HCT116 (cell line): ENCODE measurements at regions not wholly inside any gene's neighbourhood (a gene's known extent, or its start where the extent isn't known, plus 50 kb on each side); places are given as distances from the start of the nearest gene placed in this dataset.

ENCODE experiments used
- ATAC-seq: fragments of 200-7000 bp; cut with Tn5 transposase; 2 replicates; pipeline ENCODE4 v1.9.1; 2020; ENCODE audit warnings: mild to moderate bottlenecking, moderate library complexity
- BruUV-seq: library from RNA; stranded (reverse); fragments of 400-500 nt; replicated peaks from 2 replicates; lab custom pipeline; 2021; lab: Mats Ljungman, UMichigan
- CTCF ChIA-PET: fragments of 300-600 bp; sonication (Branson Sonifier 250); formaldehyde crosslinking; loops from one replicate; lab custom pipeline; 2021; ENCODE audit warnings: antibody characterized with exemption; lab: Charles Lee
- POLR2A ChIA-PET: fragments of 300-600, 350-600 bp; sonication (Branson Sonifier 250); formaldehyde crosslinking; loops from one replicate; lab custom pipeline; 2021; ENCODE audit warnings: antibody characterized with exemption; lab: Charles Lee
- RAD21 ChIA-PET, 2 experiments: fragments of 300-600 bp; sonication (Branson Sonifier 250); formaldehyde crosslinking; loops; one replicate each; lab custom pipeline; 2023; ENCODE audit warnings: low total read pairs in 2 of 2; ENCODE audit not compliant: uncharacterized antibody in 2 of 2, unreplicated experiment in 2 of 2, low non-redundant PET in 1 of 2; lab: Charles Lee
- DNase-seq: peaks from one replicate; pipeline ENCODE4 v3.0.0-alpha.2; 2010; ENCODE audit warnings: low read depth, low spot score
- H2AFZ ChIP-seq: fragments of 200-600 bp; shearing (Covaris generic), sonication (generic); 2 replicates; pipeline ENCODE4 v1.6.1; 2017; ENCODE audit warnings: low read depth, mixed run types, mixed read lengths, antibody characterized with exemption, low read length; ENCODE audit not compliant: poor library complexity, severe bottlenecking
- H3K27ac ChIP-seq: 2 replicates; pipeline ENCODE4 v1.5.1; 2012; ENCODE audit warnings: low read depth, low read length
- H3K27me3 ChIP-seq: fragments of 200-600 bp; sonication (generic); 2 replicates; pipeline ENCODE4 v1.6.1; 2016; ENCODE audit warnings: mixed run types, low read length, mixed read lengths; ENCODE audit not compliant: insufficient read depth
- H3K36me3 ChIP-seq, 2 experiments: fragments of 200-500 bp in 1 of 2; fragments of 200-600 bp in 1 of 2; sonication (Bioruptor generic) in 1 of 2; sonication (generic) in 1 of 2; 2 replicates each; pipeline versions ENCODE4 v1.5.1 to v1.6.1; 2014 to 2016; ENCODE audit warnings: low read length in 2 of 2, inconsistent platforms in 1 of 2, mixed read lengths in 1 of 2, mixed run types in 1 of 2; ENCODE audit not compliant: insufficient read depth in 2 of 2, control insufficient read depth in 1 of 2
- H3K4me1 ChIP-seq, 2 experiments: fragments of 200-600 bp in 1 of 2; sonication (generic) in 1 of 2; 2 replicates each; pipeline versions ENCODE4 v1.5.1 to v1.6.1; 2012 to 2017; ENCODE audit warnings: low read length in 2 of 2, inconsistent platforms in 1 of 2, mild to moderate bottlenecking in 1 of 2, mixed read lengths in 1 of 2, mixed run types in 1 of 2, moderate library complexity in 1 of 2; ENCODE audit not compliant: insufficient read depth in 2 of 2, control insufficient read depth in 1 of 2
- H3K4me2 ChIP-seq: fragments of 200-600 bp; sonication (generic); 2 replicates; pipeline ENCODE4 v1.6.1; 2017; ENCODE audit warnings: mixed run types, low read length, mixed read lengths
- H3K4me3 ChIP-seq, 2 experiments: fragments of 200-600 bp in 1 of 2; sonication (generic) in 1 of 2; replicated peaks in 1 of 2; 2 replicates each; pipeline ENCODE4 v1.5.1; 2011 to 2016; ENCODE audit warnings: low read length in 2 of 2, control low read depth in 1 of 2, low read depth in 1 of 2, mild to moderate bottlenecking in 1 of 2, mixed read lengths in 1 of 2, mixed run types in 1 of 2
- H3K79me2 ChIP-seq: fragments of 200-600 bp; sonication (generic); 2 replicates; pipeline ENCODE4 v1.6.1; 2017; ENCODE audit warnings: mild to moderate bottlenecking, mixed run types, low read length, moderate library complexity, mixed read lengths; ENCODE audit not compliant: insufficient read depth
- H3K9ac ChIP-seq: fragments of 200-600 bp; sonication (generic); 2 replicates; pipeline ENCODE4 v1.6.1; 2016; ENCODE audit warnings: low read length, mixed read lengths
- H3K9me2 ChIP-seq: fragments of 200-600 bp; sonication (generic), shearing (Covaris generic); 2 replicates; pipeline ENCODE4 v1.6.1; 2017; ENCODE audit warnings: mixed run types, mild to moderate bottlenecking, moderate library complexity; ENCODE audit not compliant: insufficient read depth
- H3K9me3 ChIP-seq, 2 experiments: fragments of 200-500 bp in 1 of 2; fragments of 200-600 bp in 1 of 2; sonication (Bioruptor generic) in 1 of 2; sonication (generic) in 1 of 2; 2 replicates each; pipeline ENCODE4 v1.6.1; 2014 to 2017; ENCODE audit warnings: low read length in 2 of 2, mixed read lengths in 2 of 2, inconsistent platforms in 1 of 2, low read depth in 1 of 2, mild to moderate bottlenecking in 1 of 2, mixed run types in 1 of 2, moderate library complexity in 1 of 2; ENCODE audit not compliant: control insufficient read depth in 1 of 2, insufficient read depth in 1 of 2
- H4K20me1 ChIP-seq: fragments of 200-600 bp; sonication (generic), shearing (Covaris generic); 2 replicates; pipeline ENCODE4 v1.6.1; 2017; ENCODE audit warnings: mixed run types, mild to moderate bottlenecking, moderate library complexity; ENCODE audit not compliant: insufficient read depth
- CBX3 ChIP-seq: IDR thresholded peaks from 2 replicates; pipeline ENCODE4 v1.6.1; 2012; ENCODE audit warnings: low read depth
- ELF1 ChIP-seq: IDR thresholded peaks from 2 replicates; pipeline ENCODE4 v1.6.1; 2012; ENCODE audit warnings: low read depth, borderline replicate concordance
- EZH2 ChIP-seq: fragments of 200-600 bp; sonication (generic); IDR thresholded peaks from 2 replicates; pipeline ENCODE4 v1.6.1; 2017; ENCODE audit warnings: antibody characterized with exemption, mixed run types
- EZH2phosphoT487 ChIP-seq: fragments of 200-600 bp; IDR thresholded peaks from 2 replicates; pipeline ENCODE4 v1.6.1; 2018; ENCODE audit warnings: antibody characterized with exemption, borderline replicate concordance
- FOSL1 ChIP-seq: IDR thresholded peaks from 2 replicates; pipeline ENCODE4 v1.6.1; 2012; ENCODE audit warnings: low read depth
- JUND ChIP-seq: IDR thresholded peaks from 2 replicates; pipeline ENCODE4 v1.6.1; 2012
- POLR2AphosphoS5 ChIP-seq: IDR thresholded peaks from 2 replicates; pipeline ENCODE4 v1.6.1; 2011; ENCODE audit warnings: mild to moderate bottlenecking, low read depth, low read length, moderate library complexity
- RAD21 ChIP-seq: IDR thresholded peaks from 2 replicates; pipeline ENCODE4 v1.6.1; 2012; ENCODE audit warnings: low read depth, mild to moderate bottlenecking
- SIN3A ChIP-seq: IDR thresholded peaks from 2 replicates; pipeline ENCODE4 v1.6.1; 2012; ENCODE audit warnings: low read depth
- SP1 ChIP-seq: IDR thresholded peaks from 2 replicates; pipeline ENCODE4 v1.6.1; 2012; ENCODE audit warnings: low read depth
- SRF ChIP-seq: IDR thresholded peaks from 2 replicates; pipeline ENCODE4 v1.6.1; 2012; ENCODE audit warnings: low read depth
- TCF7L2 ChIP-seq: IDR thresholded peaks from 2 replicates; pipeline ENCODE4 v1.7.0; 2011; ENCODE audit warnings: borderline replicate concordance, inconsistent platforms; ENCODE audit not compliant: insufficient read depth, insufficient read length; ENCODE audit errors: extremely low read depth
- YY1 ChIP-seq: IDR thresholded peaks from 2 replicates; pipeline ENCODE4 v1.6.1; 2011; ENCODE audit warnings: low read length, low read depth, moderate library complexity, mild to moderate bottlenecking; ENCODE audit not compliant: insufficient replicate concordance; ENCODE audit errors: extremely low read depth
- ZFX ChIP-seq: fragments of 450-650 bp; IDR thresholded peaks from 2 replicates; pipeline ENCODE4 v1.6.1; 2017
- ZNF274 ChIP-seq: fragments of 200-500 bp; sonication (Bioruptor generic); IDR thresholded peaks from 2 replicates; pipeline ENCODE4 v1.6.1; 2014; ENCODE audit warnings: mild to moderate bottlenecking, low read depth, low read length, inconsistent platforms
- intact Hi-C: fragments of 100-400 bp; cut with micrococcal nuclease; formaldehyde crosslinking; loops from 2 replicates; pipeline ENCODE4 v1.10.0; 2022
- TF ChIP-seq, protein P1 (sequence below): IDR thresholded peaks from 2 replicates; pipeline ENCODE4 v1.6.1; 2011; ENCODE audit warnings: mild to moderate bottlenecking, low read length, moderate library complexity; ENCODE audit not compliant: insufficient replicate concordance; ENCODE audit errors: extremely low read depth
- TF ChIP-seq, protein P2 (sequence below): IDR thresholded peaks from 2 replicates; pipeline ENCODE4 v1.6.1; 2012
- TF ChIP-seq, protein P3 (sequence below): IDR thresholded peaks from 2 replicates; pipeline ENCODE4 v1.6.1; 2012; ENCODE audit warnings: low read depth
- TF ChIP-seq, protein P4 (sequence below): IDR thresholded peaks from 2 replicates; pipeline ENCODE4 v1.6.1; 2012
- TF ChIP-seq, protein P5 (sequence below), 3 experiments: fragments of 200-600 bp in 1 of 3; sonication (generic) in 1 of 3; IDR thresholded peaks in 2 of 3; conservative IDR thresholded peaks in 1 of 3; 2 replicates each; pipeline ENCODE4 v1.5.1; 2012 to 2017; ENCODE audit warnings: low read depth in 2 of 3, low read length in 2 of 3, antibody characterized with exemption in 1 of 3, borderline replicate concordance in 1 of 3, control low read depth in 1 of 3, mild to moderate bottlenecking in 1 of 3, mixed read lengths in 1 of 3, mixed run types in 1 of 3, moderate library complexity in 1 of 3; ENCODE audit not compliant: insufficient read depth in 1 of 3

DNA sequence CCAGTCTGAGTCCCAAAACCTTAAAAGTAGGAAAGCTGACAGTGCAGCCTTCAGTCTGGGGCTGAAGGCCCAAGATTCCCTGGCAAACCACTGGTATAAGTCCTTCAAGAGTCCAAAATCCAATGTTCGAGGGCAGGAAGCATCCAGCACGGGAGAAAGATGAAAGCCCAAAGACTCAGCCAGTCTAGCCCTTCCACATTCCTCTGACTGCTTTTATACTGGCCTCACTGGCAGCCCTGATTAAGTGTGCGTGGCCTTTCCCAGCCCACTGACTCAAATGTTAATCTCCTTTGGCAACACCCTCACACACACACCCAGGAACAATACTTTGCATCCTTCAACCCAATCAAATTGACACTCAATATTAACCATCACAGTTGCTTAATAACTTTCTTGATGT is 372.1 kb upstream of the CCDC196 start:
- H2AFZ ChIP-seq = no peak overlapping the region
- H3K79me2 ChIP-seq = no peaks in the 10 kb centered on the region
- RAD21 ChIA-PET = no interaction called here
- H3K9me2 ChIP-seq = no peaks in the 10 kb centered on the region
- no peak overlapping the region for H3K9ac ChIP-seq
- no peaks in the 10 kb centered on the region for H3K36me3 ChIP-seq
- TF ChIP-seq, protein P1, sequence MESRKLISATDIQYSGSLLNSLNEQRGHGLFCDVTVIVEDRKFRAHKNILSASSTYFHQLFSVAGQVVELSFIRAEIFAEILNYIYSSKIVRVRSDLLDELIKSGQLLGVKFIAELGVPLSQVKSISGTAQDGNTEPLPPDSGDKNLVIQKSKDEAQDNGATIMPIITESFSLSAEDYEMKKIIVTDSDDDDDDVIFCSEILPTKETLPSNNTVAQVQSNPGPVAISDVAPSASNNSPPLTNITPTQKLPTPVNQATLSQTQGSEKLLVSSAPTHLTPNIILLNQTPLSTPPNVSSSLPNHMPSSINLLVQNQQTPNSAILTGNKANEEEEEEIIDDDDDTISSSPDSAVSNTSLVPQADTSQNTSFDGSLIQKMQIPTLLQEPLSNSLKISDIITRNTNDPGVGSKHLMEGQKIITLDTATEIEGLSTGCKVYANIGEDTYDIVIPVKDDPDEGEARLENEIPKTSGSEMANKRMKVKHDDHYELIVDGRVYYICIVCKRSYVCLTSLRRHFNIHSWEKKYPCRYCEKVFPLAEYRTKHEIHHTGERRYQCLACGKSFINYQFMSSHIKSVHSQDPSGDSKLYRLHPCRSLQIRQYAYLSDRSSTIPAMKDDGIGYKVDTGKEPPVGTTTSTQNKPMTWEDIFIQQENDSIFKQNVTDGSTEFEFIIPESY = no peak
- no peak for TF ChIP-seq POLR2AphosphoS5
- TF ChIP-seq, protein P2, sequence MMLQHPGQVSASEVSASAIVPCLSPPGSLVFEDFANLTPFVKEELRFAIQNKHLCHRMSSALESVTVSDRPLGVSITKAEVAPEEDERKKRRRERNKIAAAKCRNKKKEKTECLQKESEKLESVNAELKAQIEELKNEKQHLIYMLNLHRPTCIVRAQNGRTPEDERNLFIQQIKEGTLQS = no peak
- TF ChIP-seq YY1 = no peak
- no peak for TF ChIP-seq CBX3
- no peak for TF ChIP-seq ZNF274
- TF ChIP-seq, protein P3, sequence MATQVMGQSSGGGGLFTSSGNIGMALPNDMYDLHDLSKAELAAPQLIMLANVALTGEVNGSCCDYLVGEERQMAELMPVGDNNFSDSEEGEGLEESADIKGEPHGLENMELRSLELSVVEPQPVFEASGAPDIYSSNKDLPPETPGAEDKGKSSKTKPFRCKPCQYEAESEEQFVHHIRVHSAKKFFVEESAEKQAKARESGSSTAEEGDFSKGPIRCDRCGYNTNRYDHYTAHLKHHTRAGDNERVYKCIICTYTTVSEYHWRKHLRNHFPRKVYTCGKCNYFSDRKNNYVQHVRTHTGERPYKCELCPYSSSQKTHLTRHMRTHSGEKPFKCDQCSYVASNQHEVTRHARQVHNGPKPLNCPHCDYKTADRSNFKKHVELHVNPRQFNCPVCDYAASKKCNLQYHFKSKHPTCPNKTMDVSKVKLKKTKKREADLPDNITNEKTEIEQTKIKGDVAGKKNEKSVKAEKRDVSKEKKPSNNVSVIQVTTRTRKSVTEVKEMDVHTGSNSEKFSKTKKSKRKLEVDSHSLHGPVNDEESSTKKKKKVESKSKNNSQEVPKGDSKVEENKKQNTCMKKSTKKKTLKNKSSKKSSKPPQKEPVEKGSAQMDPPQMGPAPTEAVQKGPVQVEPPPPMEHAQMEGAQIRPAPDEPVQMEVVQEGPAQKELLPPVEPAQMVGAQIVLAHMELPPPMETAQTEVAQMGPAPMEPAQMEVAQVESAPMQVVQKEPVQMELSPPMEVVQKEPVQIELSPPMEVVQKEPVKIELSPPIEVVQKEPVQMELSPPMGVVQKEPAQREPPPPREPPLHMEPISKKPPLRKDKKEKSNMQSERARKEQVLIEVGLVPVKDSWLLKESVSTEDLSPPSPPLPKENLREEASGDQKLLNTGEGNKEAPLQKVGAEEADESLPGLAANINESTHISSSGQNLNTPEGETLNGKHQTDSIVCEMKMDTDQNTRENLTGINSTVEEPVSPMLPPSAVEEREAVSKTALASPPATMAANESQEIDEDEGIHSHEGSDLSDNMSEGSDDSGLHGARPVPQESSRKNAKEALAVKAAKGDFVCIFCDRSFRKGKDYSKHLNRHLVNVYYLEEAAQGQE = no peak
- TF ChIP-seq, protein P4, sequence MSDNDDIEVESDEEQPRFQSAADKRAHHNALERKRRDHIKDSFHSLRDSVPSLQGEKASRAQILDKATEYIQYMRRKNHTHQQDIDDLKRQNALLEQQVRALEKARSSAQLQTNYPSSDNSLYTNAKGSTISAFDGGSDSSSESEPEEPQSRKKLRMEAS = no peak
- no peak for TF ChIP-seq ELF1
- no peak for TF ChIP-seq SRF
- no peak for TF ChIP-seq ZFX
- TF ChIP-seq EZH2phosphoT487 = no peak
- TF ChIP-seq, protein P5, sequence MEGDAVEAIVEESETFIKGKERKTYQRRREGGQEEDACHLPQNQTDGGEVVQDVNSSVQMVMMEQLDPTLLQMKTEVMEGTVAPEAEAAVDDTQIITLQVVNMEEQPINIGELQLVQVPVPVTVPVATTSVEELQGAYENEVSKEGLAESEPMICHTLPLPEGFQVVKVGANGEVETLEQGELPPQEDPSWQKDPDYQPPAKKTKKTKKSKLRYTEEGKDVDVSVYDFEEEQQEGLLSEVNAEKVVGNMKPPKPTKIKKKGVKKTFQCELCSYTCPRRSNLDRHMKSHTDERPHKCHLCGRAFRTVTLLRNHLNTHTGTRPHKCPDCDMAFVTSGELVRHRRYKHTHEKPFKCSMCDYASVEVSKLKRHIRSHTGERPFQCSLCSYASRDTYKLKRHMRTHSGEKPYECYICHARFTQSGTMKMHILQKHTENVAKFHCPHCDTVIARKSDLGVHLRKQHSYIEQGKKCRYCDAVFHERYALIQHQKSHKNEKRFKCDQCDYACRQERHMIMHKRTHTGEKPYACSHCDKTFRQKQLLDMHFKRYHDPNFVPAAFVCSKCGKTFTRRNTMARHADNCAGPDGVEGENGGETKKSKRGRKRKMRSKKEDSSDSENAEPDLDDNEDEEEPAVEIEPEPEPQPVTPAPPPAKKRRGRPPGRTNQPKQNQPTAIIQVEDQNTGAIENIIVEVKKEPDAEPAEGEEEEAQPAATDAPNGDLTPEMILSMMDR (IDR thresholded peaks at IDR 0.05 in 2 of 3, conservative IDR thresholded peaks at IDR 0.05 in 1 of 3; ENCODE audit: borderline replicate concordance in 1 of 3, insufficient read depth in 1 of 3, low read depth in 2 of 3, low read length in 2 of 3) = no peak
- no peak for TF ChIP-seq RAD21
- TF ChIP-seq JUND = no peak
- TF ChIP-seq FOSL1 = no peak
- no peak for TF ChIP-seq SP1
- TF ChIP-seq SIN3A = no peak
- TF ChIP-seq TCF7L2 = no peak
- TF ChIP-seq EZH2 = no peak
- intact Hi-C loops = no loop called here
- no peaks in the 10 kb centered on the region for H3K9me3 ChIP-seq
- no peak for DNase-seq
- CTCF ChIA-PET = no interaction called here
- H3K4me3 ChIP-seq = no peak overlapping the region
- no peak for ATAC-seq
- no peaks in the 10 kb centered on the region for H4K20me1 ChIP-seq
- no peak overlapping the region for H3K27ac ChIP-seq
- H3K27me3 ChIP-seq = no peaks in the 10 kb centered on the region
- POLR2A ChIA-PET = interaction anchor here (0.6 kb wide), 1 partner anchor 1011 kb away, joined by 3 read pairs; no protein-coding TSS in a partner anchor
- peaks cover 8 to 25% of the 10 kb centered on the region in 2 experiments; a peak in 3 of 4 replicates for H3K4me1 ChIP-seq
- H3K4me2 ChIP-seq = no peak overlapping the region
- BruUV-seq = no TSS peak
